Endodermal cell (in vitro differentiated cells): ENCODE measurements at regions not wholly inside any gene's neighbourhood (a gene's known extent, or its start where the extent isn't known, plus 50 kb on each side); places are given as distances from the start of the nearest gene placed in this dataset.

ENCODE experiments used
- DNase-seq: peaks from one replicate; pipeline ENCODE4 v3.0.0-alpha.2; 2017
- H3K27ac ChIP-seq: 2 replicates; pipeline ENCODE4 v1.5.1; 2013; ENCODE audit warnings: mild to moderate bottlenecking, low read depth, low read length, moderate library complexity
- H3K27me3 ChIP-seq: 2 replicates; pipeline ENCODE4 v1.6.1; 2013; ENCODE audit warnings: mild to moderate bottlenecking, low read length, moderate library complexity; ENCODE audit not compliant: insufficient read depth, control insufficient read depth, poor library complexity, severe bottlenecking
- H3K36me3 ChIP-seq: 2 replicates; pipeline ENCODE4 v1.7.0; 2013; ENCODE audit warnings: mild to moderate bottlenecking, low read length, moderate library complexity; ENCODE audit not compliant: control insufficient read depth, insufficient read depth
- H3K4me1 ChIP-seq: one replicate; pipeline ENCODE4 v1.7.0; 2013; ENCODE audit warnings: low read length; ENCODE audit not compliant: control insufficient read depth, insufficient read depth
- H3K4me3 ChIP-seq: 2 replicates; pipeline ENCODE4 v1.5.1; 2013; ENCODE audit warnings: mild to moderate bottlenecking, low read length, moderate library complexity
- H3K9ac ChIP-seq: 2 replicates; pipeline ENCODE4 v1.6.1; 2013; ENCODE audit warnings: mild to moderate bottlenecking, low read length, moderate library complexity; ENCODE audit not compliant: poor library complexity, severe bottlenecking; ENCODE audit errors: extremely low read depth
- H3K9me3 ChIP-seq: 2 replicates; pipeline ENCODE4 v1.6.1; 2013; ENCODE audit warnings: mild to moderate bottlenecking, low read length, moderate library complexity; ENCODE audit not compliant: control insufficient read depth
- H3K27ac Mint-ChIP-seq: 2 replicates; pipeline ENCODE4 v1.8.0; 2020; ENCODE audit warnings: mixed read lengths
- H3K27me3 Mint-ChIP-seq: 2 replicates; pipeline ENCODE4 v1.8.0; 2021; ENCODE audit warnings: mild to moderate bottlenecking, mixed read lengths; ENCODE audit not compliant: insufficient read depth
- H3K36me3 Mint-ChIP-seq: 2 replicates; pipeline ENCODE4 v1.8.0; 2020; ENCODE audit warnings: low read depth, mixed read lengths
- H3K4me1 Mint-ChIP-seq: 2 replicates; pipeline ENCODE4 v1.8.0; 2020; ENCODE audit warnings: mixed read lengths
- H3K4me3 Mint-ChIP-seq: 2 replicates; pipeline ENCODE4 v1.8.0; 2020; ENCODE audit warnings: mild to moderate bottlenecking, moderate library complexity, mixed read lengths
- H3K9me3 Mint-ChIP-seq: 2 replicates; pipeline ENCODE4 v1.8.0; 2020; ENCODE audit warnings: mild to moderate bottlenecking, mixed read lengths
- WGBS, 2 experiments: methylation state at CpG; one replicate each; pipeline versions ENCODE4 v1.1.5 to v1.1.7; 2013; ENCODE audit warnings: missing lambda C conversion rate in 2 of 2, mixed read lengths in 1 of 2; ENCODE audit not compliant: insufficient coverage in 1 of 2, insufficient read length in 1 of 2; 5-methylcytosine and 5-hydroxymethylcytosine counted together
- TF ChIP-seq, protein P1 (sequence below): fragments of 200-600 bp; sonication (generic); conservative IDR thresholded peaks from 2 replicates; pipeline ENCODE4 v1.5.0; 2021; ENCODE audit warnings: antibody characterized with exemption, mild to moderate bottlenecking

DNA sequence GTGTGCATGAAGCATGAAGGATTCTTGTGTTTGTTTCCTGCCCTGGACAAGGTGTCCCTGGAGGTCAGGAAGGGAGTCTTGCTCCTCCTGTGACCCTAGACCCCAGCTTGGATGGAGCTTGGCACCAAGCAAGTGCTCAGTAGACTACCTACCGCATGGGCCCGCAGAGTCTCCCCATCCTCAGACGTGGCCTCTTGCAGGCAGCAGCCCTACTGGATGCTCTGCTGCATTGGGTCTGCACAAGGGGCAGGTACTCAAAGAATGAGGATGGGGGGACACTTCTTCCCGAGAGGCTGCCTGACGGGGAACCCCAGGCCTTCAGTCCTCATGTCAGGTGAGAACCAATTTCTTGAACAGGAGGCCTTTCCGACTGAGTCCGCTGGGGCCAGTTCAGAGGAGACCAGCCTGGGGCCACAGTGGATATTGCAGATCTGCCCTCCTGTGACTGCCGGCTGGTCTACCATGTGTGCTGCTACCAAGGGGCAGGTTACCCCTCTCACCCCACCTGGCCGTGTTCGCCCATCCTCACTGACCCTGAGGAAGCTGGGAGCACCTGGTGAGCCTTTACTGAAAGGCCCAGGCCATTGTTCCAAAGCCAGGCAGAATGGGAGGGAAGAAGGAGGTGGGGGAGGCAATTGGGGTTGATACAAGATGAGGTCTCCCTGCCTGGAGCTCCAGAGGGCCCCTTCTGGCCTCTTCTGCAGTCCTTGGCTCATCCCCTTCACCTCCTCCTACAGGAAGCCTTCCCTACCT lies 206.3 kb downstream of the RAB11FIP4 start:
- Histone ChIP-seq H3K9me3 (no peaks in the 10 kb centered on the region), H3K27ac (no peak overlapping the region), H3K4me1 (no peaks in the 10 kb centered on the region), H3K9ac (no peak overlapping the region), H3K4me3 (no peak overlapping the region), H3K27me3 (no peaks in the 10 kb centered on the region), H3K36me3 (no peaks in the 10 kb centered on the region)
- WGBS, 2 experiments, result 89 to 100% methylated on average over 5 to 10 of the region's 10 CpGs
- H3K27me3 Mint-ChIP-seq, result no peaks in the 10 kb centered on the region
- TF ChIP-seq, protein P1, sequence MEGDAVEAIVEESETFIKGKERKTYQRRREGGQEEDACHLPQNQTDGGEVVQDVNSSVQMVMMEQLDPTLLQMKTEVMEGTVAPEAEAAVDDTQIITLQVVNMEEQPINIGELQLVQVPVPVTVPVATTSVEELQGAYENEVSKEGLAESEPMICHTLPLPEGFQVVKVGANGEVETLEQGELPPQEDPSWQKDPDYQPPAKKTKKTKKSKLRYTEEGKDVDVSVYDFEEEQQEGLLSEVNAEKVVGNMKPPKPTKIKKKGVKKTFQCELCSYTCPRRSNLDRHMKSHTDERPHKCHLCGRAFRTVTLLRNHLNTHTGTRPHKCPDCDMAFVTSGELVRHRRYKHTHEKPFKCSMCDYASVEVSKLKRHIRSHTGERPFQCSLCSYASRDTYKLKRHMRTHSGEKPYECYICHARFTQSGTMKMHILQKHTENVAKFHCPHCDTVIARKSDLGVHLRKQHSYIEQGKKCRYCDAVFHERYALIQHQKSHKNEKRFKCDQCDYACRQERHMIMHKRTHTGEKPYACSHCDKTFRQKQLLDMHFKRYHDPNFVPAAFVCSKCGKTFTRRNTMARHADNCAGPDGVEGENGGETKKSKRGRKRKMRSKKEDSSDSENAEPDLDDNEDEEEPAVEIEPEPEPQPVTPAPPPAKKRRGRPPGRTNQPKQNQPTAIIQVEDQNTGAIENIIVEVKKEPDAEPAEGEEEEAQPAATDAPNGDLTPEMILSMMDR, result no peak
- no peak overlapping the region for H3K4me3 Mint-ChIP-seq
- peaks cover 13% of the 10 kb centered on the region for H3K4me1 Mint-ChIP-seq
- peak; percentile 55 for DNase-seq
- no peaks in the 10 kb centered on the region for H3K9me3 Mint-ChIP-seq
- H3K27ac Mint-ChIP-seq, result peak overlapping the region; percentile 46
- peaks cover 9% of the 10 kb centered on the region for H3K36me3 Mint-ChIP-seq

DNA sequence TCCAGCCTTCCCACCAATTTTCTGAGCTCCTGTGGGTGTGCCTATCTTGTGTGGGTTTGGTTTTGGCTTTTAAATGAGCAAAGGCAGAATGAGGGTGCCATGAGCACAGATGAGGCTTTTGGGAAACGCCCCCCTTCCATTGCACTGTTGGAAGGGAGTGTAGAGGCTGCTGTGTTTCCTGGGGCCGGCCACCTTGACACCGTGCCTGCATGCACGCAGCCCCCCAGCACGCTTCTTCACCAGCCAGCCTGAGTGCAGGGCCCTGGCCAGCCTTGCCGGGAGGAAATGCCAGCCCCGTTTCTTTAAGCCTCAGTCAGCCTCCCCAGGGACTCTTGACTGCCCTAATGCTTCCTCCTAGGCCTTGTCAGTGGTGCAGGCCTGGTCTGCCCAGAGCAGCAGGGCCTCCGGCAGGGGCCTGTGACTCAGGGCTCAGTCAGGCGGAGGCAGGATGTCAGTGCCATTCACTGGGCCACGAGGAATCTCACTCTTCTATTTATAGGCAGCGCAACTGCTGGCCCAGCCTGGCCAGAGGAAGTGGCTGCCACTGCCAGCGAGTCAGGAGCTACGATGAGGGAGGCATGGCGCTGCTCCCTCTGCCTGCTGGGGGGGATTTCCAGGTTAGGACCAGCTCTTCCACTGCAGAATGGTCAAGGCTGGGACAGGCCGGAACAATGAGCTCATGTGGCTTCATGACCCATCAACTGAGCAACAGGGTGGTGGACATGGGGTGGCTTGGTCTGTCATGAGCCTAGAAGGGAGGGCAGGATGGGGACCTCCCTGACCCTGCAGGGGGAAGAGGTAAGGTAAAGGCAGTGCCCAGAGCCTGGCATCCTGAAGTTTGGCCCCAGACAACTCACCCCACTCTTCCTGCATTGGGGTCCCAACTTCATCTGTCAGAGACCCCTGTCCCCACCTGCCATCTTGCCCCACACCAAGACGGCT lies 205.2 kb downstream of the RAB11FIP4 start:
- no peak overlapping the region for H3K9ac ChIP-seq
- no peaks in the 10 kb centered on the region for H3K4me1 ChIP-seq
- DNase-seq, result peak; percentile 89
- WGBS, 2 experiments, result 81 to 83% methylated on average over 8 to 16 of the region's 16 CpGs
- TF ChIP-seq, protein P1, result no peak
- H3K4me3 ChIP-seq, result no peak overlapping the region
- H3K27me3 ChIP-seq, result no peaks in the 10 kb centered on the region
- Mint-ChIP-seq H3K9me3 (no peaks in the 10 kb centered on the region), H3K36me3 (peaks cover 16% of the 10 kb centered on the region), H3K27ac (no peak overlapping the region), H3K4me1 (peaks cover 13% of the 10 kb centered on the region), H3K27me3 (no peaks in the 10 kb centered on the region), H3K4me3 (no peak overlapping the region)
- no peaks in the 10 kb centered on the region for H3K9me3 ChIP-seq
- no peak overlapping the region for H3K27ac ChIP-seq
- H3K36me3 ChIP-seq, result no peaks in the 10 kb centered on the region

DNA sequence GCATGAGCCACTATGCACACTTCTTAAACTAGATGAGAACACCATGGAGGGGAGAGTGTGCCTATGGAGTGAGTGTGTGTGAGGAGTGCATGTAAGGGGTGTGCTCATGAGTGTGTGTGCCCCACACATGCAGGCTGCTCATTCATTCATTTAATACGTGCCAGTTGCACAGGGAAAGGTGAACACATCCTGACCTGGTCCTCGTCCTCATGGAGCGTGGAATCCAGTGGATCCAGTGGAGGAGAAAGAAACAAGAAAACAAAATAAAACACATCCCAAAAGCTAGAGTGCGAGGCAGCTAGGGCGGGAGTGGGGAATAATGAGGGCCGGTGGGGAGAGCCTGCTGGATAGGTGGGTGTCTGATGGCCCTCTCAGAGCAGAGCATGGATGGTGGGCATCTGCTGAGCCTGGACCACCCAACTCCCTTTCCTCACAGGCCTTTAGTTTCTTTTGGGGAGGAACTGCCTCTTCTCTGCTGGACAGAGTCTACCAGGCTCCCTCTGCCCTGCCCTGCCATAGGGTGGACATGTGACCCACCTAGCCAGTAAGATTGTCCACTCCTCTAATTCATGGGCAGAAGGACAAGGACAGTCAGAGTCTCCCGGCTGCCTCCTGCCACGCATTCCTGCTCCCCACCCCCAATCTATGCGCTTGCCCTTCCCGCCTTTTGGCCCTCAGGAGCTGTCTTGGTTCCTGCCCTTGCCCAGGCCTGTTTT lies 204.3 kb downstream of the RAB11FIP4 start:
- Histone ChIP-seq H3K27ac (no peak overlapping the region), H3K27me3 (no peaks in the 10 kb centered on the region), H3K9me3 (no peaks in the 10 kb centered on the region), H3K9ac (no peak overlapping the region), H3K4me3 (no peak overlapping the region), H3K4me1 (no peaks in the 10 kb centered on the region), H3K36me3 (no peaks in the 10 kb centered on the region)
- Mint-ChIP-seq H3K9me3 (no peaks in the 10 kb centered on the region), H3K36me3 (peaks cover 19% of the 10 kb centered on the region), H3K4me1 (peaks cover 13% of the 10 kb centered on the region), H3K27me3 (no peaks in the 10 kb centered on the region), H3K4me3 (no peak overlapping the region), H3K27ac (no peak overlapping the region)
- peak; percentile 71 for DNase-seq
- TF ChIP-seq, protein P1, result no peak
- 90 to 100% methylated on average over 1 to 10 of the region's 10 CpGs for WGBS, 2 experiments
